Lung (tissue), 11 donors: ENCODE measurements at regions not wholly inside any gene's neighbourhood (a gene's known extent, or its start where the extent isn't known, plus 50 kb on each side); places are given as distances from the start of the nearest gene placed in this dataset.

Source experiments
- ATAC-seq: fragments of 200-7000 bp; cut with Tn5 transposase; one replicate; pipeline ENCODE4 v1.9.1; 2020; ENCODE audit warnings: moderate number of reproducible peaks; ENCODE audit not compliant: insufficient read depth, low FRiP score
- DNase-seq, 3 donors: peaks; one replicate each; pipeline ENCODE4 v3.0.0-alpha.2; 2013 to 2017
- H3K27ac ChIP-seq, 2 donors: one replicate each; pipeline ENCODE4 v1.5.1; 2013; ENCODE audit warnings: mild to moderate bottlenecking in 2 of 2, moderate library complexity in 2 of 2, control low read depth in 1 of 2, inconsistent platforms in 1 of 2, low read depth in 1 of 2, low read length in 1 of 2
- H3K27me3 ChIP-seq, 3 donors: one replicate each; pipeline ENCODE4 v1.5.1; 2013; ENCODE audit warnings: low read length in 2 of 3; ENCODE audit not compliant: control insufficient read depth in 3 of 3, insufficient read depth in 3 of 3
- H3K36me3 ChIP-seq, 4 donors: one replicate each; pipeline ENCODE4 v1.5.1; 2013; ENCODE audit warnings: low read length in 4 of 4, mild to moderate bottlenecking in 1 of 4, moderate library complexity in 1 of 4; ENCODE audit not compliant: control insufficient read depth in 4 of 4, insufficient read depth in 4 of 4
- H3K4me1 ChIP-seq, 5 donors: one replicate each; pipeline ENCODE4 v1.5.1; 2013; ENCODE audit warnings: low read length in 5 of 5, mild to moderate bottlenecking in 2 of 5, moderate library complexity in 1 of 5; ENCODE audit not compliant: control insufficient read depth in 5 of 5, insufficient read depth in 5 of 5
- H3K4me3 ChIP-seq: one replicate; pipeline ENCODE4 v1.5.1; 2013; ENCODE audit warnings: mild to moderate bottlenecking, control low read depth, moderate library complexity
- H3K9ac ChIP-seq, 2 donors: one replicate each; pipeline ENCODE4 v1.5.1; 2013; ENCODE audit warnings: low read length in 2 of 2, control low read depth in 1 of 2; ENCODE audit not compliant: insufficient read depth in 1 of 2
- H3K9me3 ChIP-seq, 4 donors: one replicate each; pipeline ENCODE4 v1.5.1; 2013; ENCODE audit warnings: low read length in 3 of 4, mild to moderate bottlenecking in 1 of 4, moderate library complexity in 1 of 4; ENCODE audit not compliant: control insufficient read depth in 4 of 4, insufficient read depth in 3 of 4
- CTCF ChIP-seq: IDR thresholded peaks from 2 replicates; pipeline ENCODE4 v1.5.1; 2012; ENCODE audit warnings: mild to moderate bottlenecking; ENCODE audit errors: control extremely low read depth, extremely low read depth
- WGBS, 2 donors: extraction: QIAGEN DNeasy Blood & Tissue Kit; methylation state at CpG; one replicate each; pipeline ENCODE4 v1.1.7; 2013; 5-methylcytosine and 5-hydroxymethylcytosine counted together
- donor health status: control.
- donor health status: control.
- donor health status: Bipolar disorder and iron deficiency.
- donor health status: healthy.
- donor health status: DM: yes; HTN: yes; CAD: no.

- no peak overlapping the region for H3K9ac ChIP-seq
- TF ChIP-seq CTCF: no peak
- H3K27me3 ChIP-seq: peaks cover 0 to 2% (median 0%) of the 10 kb centered on the region in 3 donors
- H3K4me1 ChIP-seq: no peaks in the 10 kb centered on the region
- no peaks in the 10 kb centered on the region for H3K36me3 ChIP-seq
- H3K27ac ChIP-seq: no peak overlapping the region
- 82 to 94% methylated on average over 4 of the region's 4 CpGs for WGBS, 2 donors
- ATAC-seq: no peak
- no peak for DNase-seq
- no peak overlapping the region for H3K4me3 ChIP-seq
- no peaks in the 10 kb centered on the region for H3K9me3 ChIP-seq
Observed at GRCh38 chr1:208541225-208541855, 297.2 kb upstream of the PLXNA2 start.

GRCh38 chr1:208542309-208542708, 298.1 kb upstream of the PLXNA2 start:
- DNase-seq (no peak), ATAC-seq (no peak)
- Histone ChIP-seq H3K9me3 (no peaks in the 10 kb centered on the region), H3K4me3 (no peak overlapping the region), H3K9ac (no peak overlapping the region), H3K27me3 (peaks cover 0 to 2% (median 0%) of the 10 kb centered on the region in 3 donors), H3K36me3 (no peaks in the 10 kb centered on the region), H3K4me1 (no peaks in the 10 kb centered on the region), H3K27ac (no peak overlapping the region)
- TF ChIP-seq CTCF: no peak
- 87 to 93% methylated on average over 3 of the region's 3 CpGs for WGBS, 2 donors

GRCh38 chr1:208544053-208544452, 299.9 kb upstream of the PLXNA2 start:
- Histone ChIP-seq H3K27ac (no peak overlapping the region), H3K4me1 (no peaks in the 10 kb centered on the region), H3K4me3 (no peak overlapping the region), H3K27me3 (peaks cover 0 to 2% (median 0%) of the 10 kb centered on the region in 3 donors), H3K9me3 (no peaks in the 10 kb centered on the region), H3K9ac (no peak overlapping the region), H3K36me3 (no peaks in the 10 kb centered on the region)
- DNase-seq: no peak
- WGBS, 2 donors: 84% methylated on average over 2 of the region's 2 CpGs
- TF ChIP-seq CTCF: no peak
- ATAC-seq: no peak

GRCh38 chr1:208544794-208545193, 300.6 kb upstream of the PLXNA2 start:
- WGBS, 2 donors: 85 to 92% methylated on average over 2 of the region's 2 CpGs
- Histone ChIP-seq H3K4me1 (no peaks in the 10 kb centered on the region), H3K27ac (no peak overlapping the region), H3K9ac (no peak overlapping the region), H3K9me3 (no peaks in the 10 kb centered on the region), H3K27me3 (no peaks in the 10 kb centered on the region), H3K36me3 (no peaks in the 10 kb centered on the region), H3K4me3 (no peak overlapping the region)
- ATAC-seq (no peak), DNase-seq (no peak)
- no peak for TF ChIP-seq CTCF
